ENCODE measurements at regions not wholly inside any gene's neighbourhood (a gene's known extent, or its start where the extent isn't known, plus 50 kb on each side); places are given as distances from the start of the nearest gene placed in this dataset.

DNA sequence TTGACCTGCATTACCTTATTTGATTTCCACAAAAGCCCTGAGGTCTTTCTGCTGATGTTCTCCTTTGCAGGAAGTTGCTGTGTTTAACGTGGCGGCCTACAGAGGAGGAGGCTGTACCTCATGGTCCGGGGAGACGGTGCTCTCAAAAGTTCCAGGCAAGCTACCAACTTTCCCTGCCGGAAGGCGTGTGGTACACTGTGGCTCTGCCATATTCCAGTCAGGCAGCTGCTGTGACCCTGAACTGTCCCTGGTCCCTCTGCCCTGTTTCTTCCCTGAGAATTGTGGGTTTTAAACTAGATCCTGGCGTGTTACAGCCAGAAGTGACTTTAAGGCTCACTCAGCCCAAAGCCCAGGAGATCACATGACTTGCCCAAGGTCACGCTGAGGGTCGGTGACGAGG is 139.2 kb downstream of the TEX36 start:
- TF ChIP-seq, protein P1, sequence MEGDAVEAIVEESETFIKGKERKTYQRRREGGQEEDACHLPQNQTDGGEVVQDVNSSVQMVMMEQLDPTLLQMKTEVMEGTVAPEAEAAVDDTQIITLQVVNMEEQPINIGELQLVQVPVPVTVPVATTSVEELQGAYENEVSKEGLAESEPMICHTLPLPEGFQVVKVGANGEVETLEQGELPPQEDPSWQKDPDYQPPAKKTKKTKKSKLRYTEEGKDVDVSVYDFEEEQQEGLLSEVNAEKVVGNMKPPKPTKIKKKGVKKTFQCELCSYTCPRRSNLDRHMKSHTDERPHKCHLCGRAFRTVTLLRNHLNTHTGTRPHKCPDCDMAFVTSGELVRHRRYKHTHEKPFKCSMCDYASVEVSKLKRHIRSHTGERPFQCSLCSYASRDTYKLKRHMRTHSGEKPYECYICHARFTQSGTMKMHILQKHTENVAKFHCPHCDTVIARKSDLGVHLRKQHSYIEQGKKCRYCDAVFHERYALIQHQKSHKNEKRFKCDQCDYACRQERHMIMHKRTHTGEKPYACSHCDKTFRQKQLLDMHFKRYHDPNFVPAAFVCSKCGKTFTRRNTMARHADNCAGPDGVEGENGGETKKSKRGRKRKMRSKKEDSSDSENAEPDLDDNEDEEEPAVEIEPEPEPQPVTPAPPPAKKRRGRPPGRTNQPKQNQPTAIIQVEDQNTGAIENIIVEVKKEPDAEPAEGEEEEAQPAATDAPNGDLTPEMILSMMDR (IDR thresholded peaks at IDR 0.05): no peak
- TF ChIP-seq POLR2A (IDR thresholded peaks at IDR 0.05): no peak

Data from right lobe of liver (tissue), 4 donors.